Ishikawa (cell line): ENCODE measurements at regions not wholly inside any gene's neighbourhood (a gene's known extent, or its start where the extent isn't known, plus 50 kb on each side); places are given as distances from the start of the nearest gene placed in this dataset.

ENCODE experiments used
- CEBPB ChIP-seq: IDR thresholded peaks from 2 replicates; pipeline ENCODE4 v1.6.1; 2012
- TAF1 ChIP-seq: IDR thresholded peaks from 2 replicates; pipeline ENCODE4 v1.6.1; 2012; ENCODE audit warnings: low read depth, mild to moderate bottlenecking
- YY1 ChIP-seq: IDR thresholded peaks from 2 replicates; pipeline ENCODE4 v1.6.1; 2012; ENCODE audit warnings: low read depth
- TF ChIP-seq, protein P1 (sequence below): IDR thresholded peaks from 2 replicates; pipeline ENCODE4 v1.6.1; 2012

DNA sequence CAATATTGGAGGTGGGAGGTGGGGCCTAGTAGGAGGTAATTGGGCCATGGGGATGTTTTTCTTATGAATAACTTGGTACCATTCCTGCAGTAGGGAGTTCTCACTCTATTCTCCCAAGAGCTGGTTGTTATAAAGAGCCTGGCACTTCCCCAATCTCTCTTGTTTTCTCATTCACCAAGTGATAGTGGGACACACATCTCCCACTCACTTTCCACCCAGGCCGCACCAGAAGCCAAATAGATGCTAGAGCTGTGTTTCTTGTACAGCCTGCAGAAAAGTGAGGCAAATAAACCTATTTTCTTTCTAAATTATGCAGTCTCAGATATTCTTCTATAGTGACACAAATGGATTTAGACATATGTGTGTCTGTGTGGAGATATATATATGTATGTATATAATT is 117.6 kb downstream of the ANKRD50 start:
- no peak for TF ChIP-seq CEBPB
- TF ChIP-seq, protein P1, sequence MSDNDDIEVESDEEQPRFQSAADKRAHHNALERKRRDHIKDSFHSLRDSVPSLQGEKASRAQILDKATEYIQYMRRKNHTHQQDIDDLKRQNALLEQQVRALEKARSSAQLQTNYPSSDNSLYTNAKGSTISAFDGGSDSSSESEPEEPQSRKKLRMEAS: no peak
- TF ChIP-seq TAF1: no peak
- TF ChIP-seq YY1: no peak
